Ascending aorta (tissue), 2 donors: ENCODE measurements at regions not wholly inside any gene's neighbourhood (a gene's known extent, or its start where the extent isn't known, plus 50 kb on each side); places are given as distances from the start of the nearest gene placed in this dataset.
"Not testable (repeated sequence)": the region's sequence is repeated elsewhere in the genome, so short reads cannot be mapped to it uniquely, and the experiment has no call there.

Source experiments
- DNase-seq, 2 donors: peaks; one replicate each; pipeline ENCODE4 v3.0.0-alpha.2; 2019; ENCODE audit warnings: low spot score in 2 of 2
- H3K27ac ChIP-seq, 2 donors: fragments of 200-600 bp; sonication (generic); one replicate each; pipeline ENCODE4 v1.5.1; 2016 to 2017; ENCODE audit warnings: mild to moderate bottlenecking in 1 of 2
- H3K27me3 ChIP-seq: fragments of 200-600 bp; sonication (generic); one replicate; pipeline ENCODE4 v1.5.1; 2017
- H3K36me3 ChIP-seq, 2 donors: fragments of 200-600 bp; sonication (generic); one replicate each; pipeline ENCODE4 v1.5.1; 2016
- H3K4me1 ChIP-seq, 2 donors: fragments of 200-600 bp; sonication (generic); one replicate each; pipeline ENCODE4 v1.5.1; 2016 to 2017; ENCODE audit warnings: mild to moderate bottlenecking in 1 of 2
- H3K4me3 ChIP-seq, 2 donors: fragments of 200-600 bp; sonication (generic); one replicate each; pipeline ENCODE4 v1.5.1; 2016 to 2017; ENCODE audit warnings: mild to moderate bottlenecking in 1 of 2
- H3K9me3 ChIP-seq, 2 donors: fragments of 200-600 bp; sonication (generic); one replicate each; pipeline ENCODE4 v1.5.1; 2016
- intact Hi-C: fragments of 100-400 bp; cut with DNase I; formaldehyde crosslinking; loops from one replicate; pipeline ENCODE4 v1.15.1; 2023
- TF ChIP-seq, protein P1 (sequence below), 3 experiments: fragments of 200-600 bp in 2 of 3; fragments of 450-650 bp in 1 of 3; sonication (generic) in 2 of 3; IDR thresholded peaks; one replicate each; pipeline ENCODE4 v1.5.1; 2016 to 2019; ENCODE audit warnings: antibody characterized with exemption in 3 of 3, mild to moderate bottlenecking in 1 of 3, moderate library complexity in 1 of 3

GRCh38 chr7:106562711-106563366 lies 98.1 kb downstream of the CCDC71L start:
- intact Hi-C loops = no loop called here

GRCh38 chr7:106561666-106562411 lies 99.1 kb downstream of the CCDC71L start:
- Histone ChIP-seq H3K9me3 (no peaks in the 10 kb centered on the region), H3K27ac (no peak overlapping the region), H3K4me1 (no peaks in the 10 kb centered on the region), H3K4me3 (no peak overlapping the region), H3K36me3 (no peaks in the 10 kb centered on the region), H3K27me3 (no peaks in the 10 kb centered on the region)
- intact Hi-C loops = no loop called here
- TF ChIP-seq, protein P1, sequence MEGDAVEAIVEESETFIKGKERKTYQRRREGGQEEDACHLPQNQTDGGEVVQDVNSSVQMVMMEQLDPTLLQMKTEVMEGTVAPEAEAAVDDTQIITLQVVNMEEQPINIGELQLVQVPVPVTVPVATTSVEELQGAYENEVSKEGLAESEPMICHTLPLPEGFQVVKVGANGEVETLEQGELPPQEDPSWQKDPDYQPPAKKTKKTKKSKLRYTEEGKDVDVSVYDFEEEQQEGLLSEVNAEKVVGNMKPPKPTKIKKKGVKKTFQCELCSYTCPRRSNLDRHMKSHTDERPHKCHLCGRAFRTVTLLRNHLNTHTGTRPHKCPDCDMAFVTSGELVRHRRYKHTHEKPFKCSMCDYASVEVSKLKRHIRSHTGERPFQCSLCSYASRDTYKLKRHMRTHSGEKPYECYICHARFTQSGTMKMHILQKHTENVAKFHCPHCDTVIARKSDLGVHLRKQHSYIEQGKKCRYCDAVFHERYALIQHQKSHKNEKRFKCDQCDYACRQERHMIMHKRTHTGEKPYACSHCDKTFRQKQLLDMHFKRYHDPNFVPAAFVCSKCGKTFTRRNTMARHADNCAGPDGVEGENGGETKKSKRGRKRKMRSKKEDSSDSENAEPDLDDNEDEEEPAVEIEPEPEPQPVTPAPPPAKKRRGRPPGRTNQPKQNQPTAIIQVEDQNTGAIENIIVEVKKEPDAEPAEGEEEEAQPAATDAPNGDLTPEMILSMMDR (IDR thresholded peaks at IDR 0.05) = no peak
- no peak for DNase-seq

More at GRCh38 chr7:106562711-106563366, 98.1 kb downstream of the CCDC71L start:
- no peaks in the 10 kb centered on the region for H3K36me3 ChIP-seq
- no peaks in the 10 kb centered on the region for H3K4me1 ChIP-seq
- no peaks in the 10 kb centered on the region for H3K9me3 ChIP-seq
- TF ChIP-seq, protein P1 (IDR thresholded peaks at IDR 0.05) = no peak
- no peaks in the 10 kb centered on the region for H3K27me3 ChIP-seq
- no peak for DNase-seq
- no peak overlapping the region for H3K27ac ChIP-seq
- no peak overlapping the region for H3K4me3 ChIP-seq

- intact Hi-C loops = no loop called here
- TF ChIP-seq, protein P1 (IDR thresholded peaks at IDR 0.05) = no peak
These were observed 99.8 kb downstream of the CCDC71L start for GRCh38 chr7:106561151-106561550.

GRCh38 chr7:106560482-106560881 lies 100.5 kb downstream of the CCDC71L start:
- Histone ChIP-seq H3K9me3 (no peaks in the 10 kb centered on the region), H3K27ac (no peak overlapping the region), H3K36me3 (no peaks in the 10 kb centered on the region), H3K27me3 (no peaks in the 10 kb centered on the region), H3K4me1 (no peaks in the 10 kb centered on the region), H3K4me3 (no peak overlapping the region)
- intact Hi-C loops = no loop called here
- TF ChIP-seq, protein P1 (IDR thresholded peaks at IDR 0.05) = no peak
- DNase-seq = no peak

More at GRCh38 chr7:106561151-106561550, 99.8 kb downstream of the CCDC71L start:
- Histone ChIP-seq H3K4me1 (no peaks in the 10 kb centered on the region), H3K27ac (no peak overlapping the region), H3K36me3 (no peaks in the 10 kb centered on the region), H3K4me3 (no peak overlapping the region), H3K9me3 (no peaks in the 10 kb centered on the region), H3K27me3 (no peaks in the 10 kb centered on the region)
- DNase-seq = no peak

DNA sequence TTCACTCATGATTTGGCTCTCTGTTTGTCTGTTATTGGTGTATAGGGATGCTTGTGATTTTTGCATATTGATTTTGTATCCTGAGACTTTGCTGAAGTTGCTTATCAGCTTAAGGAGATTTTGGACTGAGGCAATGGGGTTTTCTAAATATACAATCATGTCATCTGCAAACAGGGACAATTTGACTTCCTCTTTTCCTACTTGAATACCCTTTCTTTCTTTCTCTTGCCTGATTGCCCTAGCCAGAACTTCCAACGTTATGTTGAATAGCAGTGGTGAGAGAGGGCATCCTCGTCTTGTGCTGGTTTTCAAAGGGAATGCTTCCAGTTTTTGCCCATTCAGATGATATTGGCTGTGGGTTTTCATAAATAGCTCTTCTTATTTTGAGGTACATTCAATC lies 104.7 kb downstream of the CCDC71L start:
- DNase-seq, H3K9me3 ChIP-seq, H3K36me3 ChIP-seq, H3K27ac ChIP-seq, intact Hi-C loops, H3K4me3 ChIP-seq, H3K4me1 ChIP-seq, H3K27me3 ChIP-seq: not testable (repeated sequence)

GRCh38 chr7:106554623-106555022 lies 106.3 kb downstream of the CCDC71L start:
- H3K4me1 ChIP-seq, DNase-seq, intact Hi-C loops, H3K4me3 ChIP-seq, H3K9me3 ChIP-seq, H3K27me3 ChIP-seq, H3K36me3 ChIP-seq, H3K27ac ChIP-seq: not testable (repeated sequence)
